WERI-Rb-1 (cell line): ENCODE measurements at regions not wholly inside any gene's neighbourhood (a gene's known extent, or its start where the extent isn't known, plus 50 kb on each side); places are given as distances from the start of the nearest gene placed in this dataset.

Experiments used
- DNase-seq: peaks from one replicate; pipeline ENCODE4 v3.0.0-alpha.2; 2020
- H3K27ac ChIP-seq: fragments of 250-450 bp; sonication (Bioruptor Pico); 2 replicates; pipeline ENCODE4 v1.5.1; 2020; ENCODE audit warnings: mild to moderate bottlenecking, moderate library complexity
- H3K27me3 ChIP-seq: fragments of 250-450 bp; sonication (Bioruptor Pico); 2 replicates; pipeline ENCODE4 v1.5.1; 2021; ENCODE audit warnings: mild to moderate bottlenecking, low read depth, moderate library complexity; ENCODE audit not compliant: insufficient read depth, severe bottlenecking
- H3K36me3 ChIP-seq: fragments of 250-450 bp; sonication (Bioruptor Pico); 2 replicates; pipeline ENCODE4 v1.5.1; 2020; ENCODE audit warnings: mild to moderate bottlenecking, moderate library complexity
- H3K4me3 ChIP-seq: 2 replicates; pipeline ENCODE4 v1.5.1; 2011; ENCODE audit warnings: low read depth, mild to moderate bottlenecking, control low read depth, low read length
- H3K9me3 ChIP-seq: fragments of 250-450 bp; sonication (Bioruptor Pico); 2 replicates; pipeline ENCODE4 v1.5.1; 2021; ENCODE audit warnings: mild to moderate bottlenecking, moderate library complexity; ENCODE audit not compliant: severe bottlenecking
- TF ChIP-seq, protein P1 (sequence below): IDR thresholded peaks from 2 replicates; pipeline ENCODE4 v1.5.1; 2011; ENCODE audit warnings: low read depth, mild to moderate bottlenecking, control low read depth, inconsistent platforms, low read length

DNA sequence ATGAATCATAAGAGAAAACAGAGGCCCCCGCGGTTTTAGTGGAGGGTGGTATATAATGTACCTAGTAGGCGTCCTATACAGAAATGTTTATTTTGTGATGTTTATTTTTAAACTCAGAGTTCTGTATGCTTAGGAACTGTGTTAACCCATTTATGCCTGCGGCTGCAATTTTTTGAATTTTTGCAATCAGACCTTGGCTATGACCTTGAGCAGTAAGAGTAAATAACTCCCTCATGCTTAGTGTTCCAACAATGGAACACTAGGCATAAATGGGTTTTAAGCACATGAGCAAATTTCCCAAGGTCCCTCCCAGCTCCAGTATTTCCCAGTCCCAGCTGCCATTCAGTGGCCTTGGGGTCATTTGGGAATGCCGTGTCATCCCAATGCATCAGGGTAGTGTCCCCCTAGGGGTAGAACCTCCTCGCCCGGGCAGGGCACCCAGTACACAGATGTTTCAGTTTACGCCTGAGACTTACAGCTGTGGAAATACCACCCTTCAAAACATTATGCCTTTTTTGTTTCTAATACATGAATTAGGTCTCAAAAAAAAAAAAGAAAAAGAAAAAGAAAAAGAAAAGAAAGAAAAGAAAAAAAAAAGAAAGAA, 605.8 kb upstream of the CDH11 start:
- Histone ChIP-seq H3K9me3 (no peaks in the 10 kb centered on the region), H3K27me3 (no peaks in the 10 kb centered on the region), H3K4me3 (no peak overlapping the region), H3K27ac (no peak overlapping the region), H3K36me3 (no peaks in the 10 kb centered on the region)
- TF ChIP-seq, protein P1, sequence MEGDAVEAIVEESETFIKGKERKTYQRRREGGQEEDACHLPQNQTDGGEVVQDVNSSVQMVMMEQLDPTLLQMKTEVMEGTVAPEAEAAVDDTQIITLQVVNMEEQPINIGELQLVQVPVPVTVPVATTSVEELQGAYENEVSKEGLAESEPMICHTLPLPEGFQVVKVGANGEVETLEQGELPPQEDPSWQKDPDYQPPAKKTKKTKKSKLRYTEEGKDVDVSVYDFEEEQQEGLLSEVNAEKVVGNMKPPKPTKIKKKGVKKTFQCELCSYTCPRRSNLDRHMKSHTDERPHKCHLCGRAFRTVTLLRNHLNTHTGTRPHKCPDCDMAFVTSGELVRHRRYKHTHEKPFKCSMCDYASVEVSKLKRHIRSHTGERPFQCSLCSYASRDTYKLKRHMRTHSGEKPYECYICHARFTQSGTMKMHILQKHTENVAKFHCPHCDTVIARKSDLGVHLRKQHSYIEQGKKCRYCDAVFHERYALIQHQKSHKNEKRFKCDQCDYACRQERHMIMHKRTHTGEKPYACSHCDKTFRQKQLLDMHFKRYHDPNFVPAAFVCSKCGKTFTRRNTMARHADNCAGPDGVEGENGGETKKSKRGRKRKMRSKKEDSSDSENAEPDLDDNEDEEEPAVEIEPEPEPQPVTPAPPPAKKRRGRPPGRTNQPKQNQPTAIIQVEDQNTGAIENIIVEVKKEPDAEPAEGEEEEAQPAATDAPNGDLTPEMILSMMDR, result no peak
- no peak for DNase-seq

GRCh38 chr16:65725156-65725845, 603.4 kb upstream of the CDH11 start:
- TF ChIP-seq, protein P1, result no peak
- no peak for DNase-seq
- Histone ChIP-seq H3K27me3 (no peaks in the 10 kb centered on the region), H3K36me3 (no peaks in the 10 kb centered on the region), H3K27ac (no peak overlapping the region), H3K9me3 (no peaks in the 10 kb centered on the region), H3K4me3 (no peak overlapping the region)

DNA sequence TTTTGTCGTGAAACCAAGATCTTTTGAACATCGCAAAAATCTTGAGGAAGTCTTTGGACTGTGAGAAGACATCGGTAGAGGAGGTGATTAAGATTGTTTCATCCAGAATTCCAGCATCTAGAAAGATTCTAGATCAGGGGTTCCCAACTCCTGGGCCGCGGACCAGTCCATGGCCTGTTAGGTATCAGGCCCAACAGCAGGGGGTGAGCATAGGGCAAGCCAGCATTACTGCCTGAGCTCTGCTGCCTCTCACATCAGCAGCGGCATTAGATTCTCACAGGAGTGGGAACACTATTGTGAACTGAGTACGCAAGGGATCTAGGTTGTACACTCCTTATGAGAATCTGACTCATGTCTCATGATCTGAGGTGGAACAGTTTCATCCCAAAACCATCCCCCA, 600.6 kb upstream of the CDH11 start:
- H3K27ac ChIP-seq, result no peak overlapping the region
- H3K36me3 ChIP-seq, result no peaks in the 10 kb centered on the region
- TF ChIP-seq, protein P1, result peak; percentile 16; the same call in 1 of the 2 replicates
- H3K27me3 ChIP-seq, result no peaks in the 10 kb centered on the region
- DNase-seq, result no peak
- H3K9me3 ChIP-seq, result no peaks in the 10 kb centered on the region
- H3K4me3 ChIP-seq, result no peak overlapping the region

GRCh38 chr16:65717846-65718245, 596.0 kb upstream of the CDH11 start:
- no peaks in the 10 kb centered on the region for H3K9me3 ChIP-seq
- DNase-seq, result no peak
- H3K27ac ChIP-seq, result no peak overlapping the region
- H3K27me3 ChIP-seq, result no peaks in the 10 kb centered on the region
- H3K4me3 ChIP-seq, result no peak overlapping the region
- TF ChIP-seq, protein P1, result no peak
- no peaks in the 10 kb centered on the region for H3K36me3 ChIP-seq

DNA sequence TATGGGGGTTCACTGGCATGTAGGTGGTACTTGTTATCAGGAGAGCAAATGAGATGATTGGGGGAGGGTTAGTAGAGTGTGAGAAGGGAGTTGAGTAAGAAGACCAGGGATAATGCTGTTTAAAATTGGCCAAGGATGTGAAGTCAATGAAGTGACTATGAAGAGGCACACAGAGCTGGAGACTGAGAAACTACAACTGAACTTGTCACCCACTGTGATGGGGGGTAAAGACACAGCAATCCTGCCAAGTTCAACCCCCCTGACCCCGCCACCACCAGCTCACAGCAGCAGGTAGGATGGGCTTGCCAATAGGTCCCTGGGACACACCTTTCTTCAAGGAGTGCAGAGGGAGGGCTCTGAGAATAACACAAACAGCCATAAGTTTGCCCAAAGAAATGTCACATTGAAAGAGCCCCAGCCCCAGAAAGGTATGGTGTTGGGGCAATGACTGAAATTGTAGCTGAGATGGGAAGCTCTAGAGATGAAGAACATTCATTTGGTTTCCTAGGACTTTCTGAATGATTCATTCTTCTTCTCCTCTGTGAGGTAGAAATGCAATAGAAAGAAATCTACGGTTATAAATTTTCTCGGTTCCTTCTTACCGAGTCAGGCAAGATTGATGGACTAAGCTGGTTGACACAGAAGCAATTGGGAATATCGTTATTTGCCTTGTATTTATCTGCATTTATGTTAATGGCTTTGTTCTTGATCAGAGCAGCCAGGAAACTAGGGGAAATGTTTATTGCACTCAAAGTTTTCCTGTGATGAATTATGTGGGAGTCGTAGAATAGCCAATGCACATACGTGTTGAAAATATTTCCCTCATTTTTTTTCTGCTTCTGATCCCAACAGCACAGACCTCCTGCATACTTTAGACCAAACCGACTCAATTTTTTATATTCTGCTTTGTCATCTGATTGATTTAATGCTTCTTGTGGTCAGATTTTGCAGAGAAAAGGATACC, 595.2 kb upstream of the CDH11 start:
- Histone ChIP-seq H3K4me3 (no peak overlapping the region), H3K36me3 (no peaks in the 10 kb centered on the region), H3K9me3 (no peaks in the 10 kb centered on the region), H3K27me3 (no peaks in the 10 kb centered on the region), H3K27ac (no peak overlapping the region)
- TF ChIP-seq, protein P1, result no peak
- DNase-seq, result no peak
